DMS114 treated with DMSO at 0.1 percent for 48 hours (cell line): ENCODE measurements at regions not wholly inside any gene's neighbourhood (a gene's known extent, or its start where the extent isn't known, plus 50 kb on each side); places are given as distances from the start of the nearest gene placed in this dataset.
"Not testable (repeated sequence)": the region's sequence is repeated elsewhere in the genome, so short reads cannot be mapped to it uniquely, and the experiment has no call there.

ENCODE experiments used
- DNase-seq: peaks from one replicate; lab custom pipeline; 2025; ENCODE audit not compliant: unreplicated experiment; lab: John Stamatoyannopoulos, UW

DNA sequence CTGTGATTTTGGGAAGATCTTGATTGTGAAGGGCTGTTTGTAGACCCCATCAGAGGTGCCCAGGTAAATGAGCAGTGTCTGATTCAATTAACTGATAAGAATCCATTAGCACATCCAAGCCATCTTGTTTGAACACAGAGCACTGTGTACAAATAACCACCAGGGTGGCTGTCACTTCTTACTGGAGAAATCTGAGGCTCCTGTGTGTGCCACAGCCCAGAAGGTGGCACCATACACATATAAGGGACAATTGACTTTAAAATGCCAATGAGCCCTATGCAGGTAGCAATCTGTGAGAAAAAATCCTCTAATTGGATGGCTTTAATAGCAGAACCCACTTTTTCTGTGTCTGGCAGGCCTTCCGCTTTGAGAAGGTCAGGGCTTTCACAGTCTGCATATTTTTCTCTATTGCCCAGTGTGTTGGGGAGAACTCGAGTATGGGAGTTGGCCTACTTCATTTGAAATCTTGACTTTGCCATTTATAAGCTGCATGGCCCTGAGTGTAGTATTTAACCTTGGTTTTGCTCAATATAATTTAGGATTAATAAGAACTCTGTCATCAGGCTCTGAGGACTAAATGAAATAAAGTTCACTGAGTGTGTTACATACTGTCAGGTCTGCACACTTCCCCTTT, 517.4 kb downstream of the CCSER2 start:
- DNase-seq, result peak; percentile 9

DNA sequence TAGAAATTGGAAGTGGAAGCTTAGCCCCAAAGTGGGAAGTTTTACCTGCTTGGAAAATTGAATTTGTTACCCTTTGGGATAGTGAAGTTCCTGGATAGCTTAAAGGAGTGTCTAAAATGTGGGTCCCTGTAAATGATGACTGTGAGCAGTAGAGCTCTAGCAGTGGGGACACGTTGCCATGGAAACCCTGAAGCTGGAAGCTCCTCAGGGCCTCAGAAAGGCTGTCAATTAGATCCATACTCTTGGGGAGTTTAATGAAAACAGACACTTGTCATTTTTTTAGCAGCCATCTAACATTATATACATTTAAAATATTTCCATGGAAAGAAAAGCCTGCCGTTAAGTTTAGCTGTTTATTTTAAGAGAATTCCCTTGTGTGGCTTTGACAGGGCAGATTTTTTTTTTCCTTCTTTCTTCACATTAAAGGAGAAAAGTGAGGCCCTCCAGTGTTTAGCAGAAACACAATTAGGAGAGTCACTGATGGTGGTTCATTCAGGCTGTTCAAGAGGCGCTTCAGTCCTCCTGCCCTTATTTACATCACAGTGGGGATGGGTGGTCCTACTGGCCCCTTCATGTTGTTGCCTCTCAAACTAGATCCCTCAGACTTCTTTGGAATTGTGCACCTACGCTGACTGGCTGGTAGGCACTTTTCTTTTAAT, 518.4 kb downstream of the CCSER2 start:
- DNase-seq, result no peak

GRCh38 chr10:84848967-84849366, 520.6 kb downstream of the CCSER2 start:
- DNase-seq, result no peak

- DNase-seq, result no peak
These were observed 522.4 kb downstream of the CCSER2 start for GRCh38 chr10:84850826-84851225.

- DNase-seq, result no peak
These were observed 526.0 kb downstream of the CCSER2 start for GRCh38 chr10:84854439-84854838.

- no peak for DNase-seq
These were observed 532.5 kb downstream of the CCSER2 start for GRCh38 chr10:84860855-84861254.

DNA sequence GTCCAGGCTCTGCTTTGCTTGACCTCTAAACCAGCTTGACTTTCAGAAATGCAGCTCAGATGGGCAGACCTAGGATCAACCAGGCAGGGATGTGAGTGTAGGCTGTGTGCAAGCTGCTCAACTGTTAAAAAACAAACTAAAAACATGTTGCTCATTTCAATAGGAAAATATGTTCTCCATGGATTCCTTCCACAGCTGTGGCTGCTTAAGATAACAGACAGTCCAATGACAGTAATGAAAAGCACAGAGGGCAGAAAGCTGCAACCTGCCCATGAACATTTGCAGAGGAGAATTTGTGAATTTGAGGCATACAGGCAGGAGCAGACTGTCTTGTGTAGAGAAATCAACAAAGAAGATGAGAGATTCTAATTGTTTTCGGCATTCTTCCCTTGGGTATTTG, 534.2 kb downstream of the CCSER2 start:
- DNase-seq, result no peak

DNA sequence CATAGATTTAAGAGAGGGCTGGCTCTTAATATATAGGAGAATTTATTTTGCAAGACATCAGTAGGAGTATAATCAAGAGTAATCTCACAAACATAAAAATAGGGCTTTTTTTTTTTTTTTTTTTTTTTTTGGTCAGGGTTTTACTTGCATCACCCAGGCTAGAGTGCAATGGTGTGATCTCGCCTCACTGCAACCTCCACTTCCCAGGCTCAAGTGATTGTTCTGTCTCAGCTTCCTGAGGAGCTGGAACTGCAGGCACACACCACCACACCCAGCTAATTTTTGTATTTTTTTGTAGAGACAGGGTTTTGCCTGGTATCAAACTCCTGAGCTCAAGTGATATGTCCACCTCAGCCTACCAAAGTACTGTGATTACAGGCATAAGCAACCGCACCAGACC, 535.3 kb downstream of the CCSER2 start:
- no peak for DNase-seq

GRCh38 chr10:84876116-84876999, 548.0 kb downstream of the CCSER2 start:
- DNase-seq, result no peak

DNA sequence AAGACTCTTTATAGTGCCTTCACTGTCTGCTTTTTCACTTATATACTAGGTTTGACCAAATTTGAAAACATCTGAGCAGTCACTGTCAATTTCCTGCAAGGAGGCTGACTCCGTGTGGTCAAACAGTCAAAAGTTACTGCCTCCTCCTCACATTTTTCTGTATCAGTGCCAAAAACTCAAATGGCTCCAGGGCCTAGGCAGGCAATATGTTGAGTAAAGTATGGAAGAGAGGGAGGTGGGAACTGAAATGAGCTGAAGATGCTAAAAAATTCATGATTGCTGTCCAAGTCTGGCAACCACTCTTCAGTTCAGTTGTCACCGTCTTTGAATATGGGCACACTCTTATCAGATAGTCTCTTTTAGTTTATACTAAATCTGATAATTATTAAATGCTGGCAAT, 551.6 kb downstream of the CCSER2 start:
- DNase-seq, result no peak

DNA sequence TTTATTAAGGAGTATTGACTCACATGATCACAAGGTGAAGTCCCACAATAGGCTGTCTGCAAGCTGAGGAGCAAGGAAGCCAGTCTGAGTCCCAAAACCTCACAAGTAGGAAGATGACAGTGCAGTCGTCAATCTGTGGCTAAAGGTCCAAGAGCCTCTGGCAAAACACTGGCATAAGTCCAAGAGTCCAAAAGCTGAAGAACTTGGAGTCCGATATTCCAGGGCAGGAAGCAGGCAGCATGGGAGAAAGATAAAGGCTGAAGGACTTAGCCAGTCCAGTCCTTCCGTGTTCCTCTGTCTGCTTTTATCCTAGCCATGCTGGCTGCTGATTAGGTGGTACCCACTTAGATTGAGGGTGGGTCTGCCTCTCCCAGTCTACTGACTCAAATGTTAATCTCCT, 553.3 kb downstream of the CCSER2 start:
- not testable (repeated sequence) for DNase-seq

GRCh38 chr10:84890706-84891105, 562.3 kb downstream of the CCSER2 start:
- DNase-seq, result no peak

DNA sequence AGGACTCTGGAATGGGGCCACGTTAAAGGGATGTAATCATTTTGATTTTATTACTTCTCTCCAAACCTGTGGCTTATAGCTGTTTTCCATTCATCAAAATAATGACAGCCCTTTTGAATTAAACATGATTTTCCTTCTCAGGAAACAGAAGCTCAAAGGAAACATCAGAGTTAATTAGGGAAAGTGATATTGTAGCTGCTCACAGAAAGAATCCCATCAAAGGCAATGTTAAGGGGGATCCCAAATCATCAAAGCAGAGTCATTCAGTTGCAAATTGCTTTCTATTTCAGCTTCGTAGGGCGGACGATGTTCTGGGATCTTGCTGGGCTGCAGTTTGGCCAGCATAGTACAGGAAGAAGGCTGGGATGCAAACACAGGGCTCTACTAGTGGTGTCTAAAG, 563.2 kb downstream of the CCSER2 start:
- DNase-seq, result no peak

DNA sequence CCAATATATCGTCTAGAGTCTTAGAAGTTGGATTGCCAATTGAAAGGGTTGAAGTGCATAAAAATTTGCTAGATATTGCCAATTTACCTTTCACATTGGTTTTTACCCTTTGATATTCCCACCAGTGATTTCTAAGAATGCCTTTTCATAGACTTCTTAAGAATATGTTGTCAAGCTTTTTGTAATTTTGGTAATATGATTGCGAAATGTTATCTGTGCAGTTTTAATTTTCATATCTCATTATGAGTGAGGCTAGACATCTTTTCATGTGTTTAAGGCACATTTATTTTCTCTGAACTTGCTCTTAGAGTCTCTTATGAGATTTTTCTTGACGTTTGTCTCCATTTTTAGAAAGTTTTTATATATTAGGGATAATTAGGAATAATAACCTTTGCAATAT, 567.2 kb downstream of the CCSER2 start:
- no peak for DNase-seq

GRCh38 chr10:84896909-84897308, 568.5 kb downstream of the CCSER2 start:
- no peak for DNase-seq

GRCh38 chr10:84899268-84899667, 570.9 kb downstream of the CCSER2 start:
- DNase-seq, result no peak

- DNase-seq, result no peak
These were observed 571.8 kb downstream of the CCSER2 start for GRCh38 chr10:84900141-84900540.

GRCh38 chr10:84901885-84902284, 573.5 kb downstream of the CCSER2 start:
- DNase-seq, result no peak

GRCh38 chr10:84902553-84902952, 574.2 kb downstream of the CCSER2 start:
- no peak for DNase-seq

DNA sequence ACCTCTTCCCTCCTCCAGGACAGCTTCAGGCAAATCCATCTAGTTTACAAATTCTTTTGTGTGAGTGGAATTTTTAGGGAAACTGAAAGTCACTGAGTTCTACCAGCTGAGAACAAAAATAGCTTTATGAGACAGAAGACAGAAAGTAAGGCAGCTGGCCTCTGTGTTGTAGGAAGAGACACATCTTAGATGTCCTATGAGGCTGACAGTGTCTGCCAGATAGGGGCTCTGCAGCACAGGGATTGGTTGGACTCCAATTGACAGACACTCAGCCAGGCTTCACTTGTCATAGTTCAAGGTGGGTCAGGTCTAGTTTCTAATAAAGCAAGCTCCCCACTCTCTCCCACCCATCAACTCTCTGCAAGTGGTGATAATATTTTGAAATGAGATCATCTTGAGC, 574.9 kb downstream of the CCSER2 start:
- DNase-seq, result no peak

DNA sequence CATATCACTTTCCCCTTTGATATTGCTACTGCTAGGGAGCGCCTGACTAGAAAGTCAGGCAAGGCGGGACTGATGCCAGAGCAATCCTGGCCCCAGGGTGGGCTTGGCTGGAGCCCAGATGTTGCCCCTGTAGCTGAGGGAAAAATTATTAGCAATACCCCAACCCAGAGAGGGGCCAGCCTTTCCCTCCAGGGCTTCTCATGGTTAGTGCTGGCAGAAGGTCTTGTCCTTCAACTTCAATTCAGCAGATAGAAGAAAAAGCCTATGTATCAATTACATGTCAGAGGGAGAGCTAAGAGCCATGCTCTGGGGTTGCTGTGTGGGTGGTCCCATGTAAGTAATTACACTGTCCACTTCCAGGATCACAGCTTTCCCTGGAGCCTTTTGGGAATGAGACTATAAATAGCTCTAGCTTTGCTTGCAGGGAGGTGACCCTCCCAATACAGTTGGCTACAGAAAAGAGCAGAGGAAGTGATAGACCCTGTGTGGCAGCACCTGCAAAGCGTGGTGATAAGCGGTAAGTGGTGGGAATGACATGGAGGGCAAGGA, 579.1 kb downstream of the CCSER2 start:
- no peak for DNase-seq

- DNase-seq, result no peak
These were observed 580.1 kb downstream of the CCSER2 start for GRCh38 chr10:84908491-84908890.
